GM21360 (cell line): ENCODE measurements at regions not wholly inside any gene's neighbourhood (a gene's known extent, or its start where the extent isn't known, plus 50 kb on each side); places are given as distances from the start of the nearest gene placed in this dataset.

Experiments
- ATAC-seq: cut with Tn5 transposase; IDR thresholded peaks from one replicate; pipeline ENCODE4 v1.9.1; 2021; ENCODE audit warnings: mild to moderate bottlenecking, moderate library complexity; ENCODE audit not compliant: unreplicated experiment

- no peak for ATAC-seq
Measured at GRCh38 chr12:85504164-85504563, 224.1 kb downstream of the ALX1 start.

- no peak for ATAC-seq
Measured at GRCh38 chr12:85504624-85505023, 224.6 kb downstream of the ALX1 start.

GRCh38 chr12:85507456-85507855 is 227.4 kb downstream of the ALX1 start:
- ATAC-seq: no peak

- ATAC-seq: peak; percentile 12
Measured at GRCh38 chr12:85509081-85509856, 229.2 kb downstream of the ALX1 start.

GRCh38 chr12:85509857-85510256 is 229.8 kb downstream of the ALX1 start:
- peak; percentile 89 for ATAC-seq

GRCh38 chr12:85516039-85516438 is 236.0 kb downstream of the ALX1 start:
- ATAC-seq: no peak

- ATAC-seq: no peak
Measured at GRCh38 chr12:85516667-85517325, 236.8 kb downstream of the ALX1 start.

GRCh38 chr12:85519163-85519562 is 239.1 kb downstream of the ALX1 start:
- no peak for ATAC-seq

- ATAC-seq: no peak
Measured at GRCh38 chr12:85523197-85523596, 243.2 kb downstream of the ALX1 start.

- peak; percentile 73 for ATAC-seq
Measured at GRCh38 chr12:85527192-85527591, 247.2 kb downstream of the ALX1 start.

GRCh38 chr12:85529896-85530295 is 249.9 kb downstream of the ALX1 start:
- ATAC-seq: no peak

GRCh38 chr12:85530456-85530855 is 250.4 kb downstream of the ALX1 start:
- ATAC-seq: no peak

- ATAC-seq: peak; percentile 88
Measured at GRCh38 chr12:85531341-85531740, 251.3 kb downstream of the ALX1 start.

- no peak for ATAC-seq
Measured at GRCh38 chr12:85549640-85550039, 269.6 kb downstream of the ALX1 start.

- no peak for ATAC-seq
Measured at GRCh38 chr12:85550924-85551323, 270.9 kb downstream of the ALX1 start.

- no peak for ATAC-seq
Measured at GRCh38 chr12:85552461-85552860, 272.4 kb downstream of the ALX1 start.

GRCh38 chr12:85557850-85558249 is 277.8 kb downstream of the ALX1 start:
- no peak for ATAC-seq

GRCh38 chr12:85558684-85559083 is 277.5 kb downstream of the RASSF9 start:
- no peak for ATAC-seq

- ATAC-seq: no peak
Measured at GRCh38 chr12:85559127-85559526, 277.1 kb downstream of the RASSF9 start.

GRCh38 chr12:85559536-85559935 is 276.7 kb downstream of the RASSF9 start:
- no peak for ATAC-seq

GRCh38 chr12:85562765-85563164 is 273.4 kb downstream of the RASSF9 start:
- ATAC-seq: no peak

GRCh38 chr12:85564786-85565185 is 271.4 kb downstream of the RASSF9 start:
- ATAC-seq: no peak
